IMR-90 (cell line): ENCODE measurements at regions not wholly inside any gene's neighbourhood (a gene's known extent, or its start where the extent isn't known, plus 50 kb on each side); places are given as distances from the start of the nearest gene placed in this dataset.

ENCODE experiments used
- ATAC-seq: fragments of 200-7000 bp; cut with Tn5 transposase; 2 replicates; pipeline ENCODE4 v1.9.1; 2020; ENCODE audit warnings: low read depth, mild to moderate bottlenecking, moderate library complexity
- BruUV-seq: library from RNA; stranded (reverse); fragments of 400-500 nt; replicated peaks from 2 replicates; lab custom pipeline; 2021; lab: Mats Ljungman, UMichigan
- CTCF ChIA-PET: fragments of 300-600 bp; formaldehyde crosslinking; extraction: SDS; loops from one replicate; lab custom pipeline; 2021; ENCODE audit warnings: antibody characterized with exemption; lab: Yijun Ruan, JAX
- POLR2A ChIA-PET: fragments of 300-600 bp; sonication (Branson Sonifier 250); formaldehyde crosslinking; loops from one replicate; lab custom pipeline; 2022; ENCODE audit warnings: antibody characterized with exemption; ENCODE audit not compliant: unreplicated experiment; lab: Charles Lee
- DNase-seq: peaks from one replicate; pipeline ENCODE4 v3.0.0; 2013
- H2AFZ ChIP-seq: replicated peaks from 2 replicates; pipeline ENCODE3; 2013; ENCODE audit warnings: low read length, mild to moderate bottlenecking; ENCODE audit not compliant: poor library complexity
- H2AK5ac ChIP-seq: 2 replicates; pipeline ENCODE4 v1.6.1; 2013; ENCODE audit warnings: low read depth, low read length, inconsistent platforms
- H2AK9ac ChIP-seq: replicated peaks from 2 replicates; pipeline ENCODE3; 2013; ENCODE audit warnings: mild to moderate bottlenecking, low read depth, low read length, moderate library complexity; ENCODE audit not compliant: poor library complexity
- H2BK120ac ChIP-seq: 2 replicates; pipeline ENCODE4 v1.6.1; 2013; ENCODE audit warnings: low read depth, low read length, inconsistent platforms
- H2BK15ac ChIP-seq: 3 replicates; pipeline ENCODE4 v1.6.1; 2013; ENCODE audit warnings: low read depth, low read length, inconsistent platforms
- H2BK20ac ChIP-seq: 2 replicates; pipeline ENCODE4 v1.6.1; 2013; ENCODE audit warnings: low read depth, mild to moderate bottlenecking, inconsistent platforms, low read length, moderate library complexity
- H2BK5ac ChIP-seq: 2 replicates; pipeline ENCODE4 v1.6.1; 2013; ENCODE audit warnings: mild to moderate bottlenecking, low read depth, low read length, inconsistent platforms; ENCODE audit not compliant: poor library complexity, severe bottlenecking
- H3K14ac ChIP-seq: replicated peaks from 2 replicates; pipeline ENCODE4 v1.6.1; 2013; ENCODE audit warnings: low read depth, low read length, inconsistent platforms
- H3K18ac ChIP-seq: 2 replicates; pipeline ENCODE4 v1.6.1; 2013; ENCODE audit warnings: low read depth, low read length, control low read depth
- H3K23ac ChIP-seq: 2 replicates; pipeline ENCODE4 v1.6.1; 2013; ENCODE audit warnings: low read depth, low read length, inconsistent platforms
- H3K27ac ChIP-seq: 2 replicates; pipeline ENCODE4 v1.5.1; 2013; ENCODE audit warnings: mild to moderate bottlenecking, control low read depth, low read length; ENCODE audit not compliant: insufficient read depth
- H3K27me3 ChIP-seq: 2 replicates; pipeline ENCODE4 v1.6.1; 2013; ENCODE audit warnings: low read length; ENCODE audit not compliant: control insufficient read depth, insufficient read depth
- H3K36me3 ChIP-seq: 2 replicates; pipeline ENCODE4 v1.6.1; 2013; ENCODE audit warnings: low read length, mixed read lengths; ENCODE audit not compliant: control insufficient read depth, insufficient read depth
- H3K4ac ChIP-seq: 2 replicates; pipeline ENCODE4 v1.6.1; 2013; ENCODE audit warnings: low read depth, low read length, inconsistent platforms
- H3K4me1 ChIP-seq: 2 replicates; pipeline ENCODE4 v1.6.1; 2013; ENCODE audit warnings: low read length, mixed read lengths; ENCODE audit not compliant: control insufficient read depth, insufficient read depth
- H3K4me2 ChIP-seq: 2 replicates; pipeline ENCODE4 v1.6.1; 2013; ENCODE audit warnings: low read depth, mild to moderate bottlenecking, control low read depth, low read length, moderate library complexity
- H3K4me3 ChIP-seq: 2 replicates; pipeline ENCODE4 v1.5.1; 2013; ENCODE audit warnings: low read depth, mild to moderate bottlenecking, control low read depth, low read length, moderate library complexity; ENCODE audit not compliant: insufficient read depth
- H3K56ac ChIP-seq: 2 replicates; pipeline ENCODE4 v1.6.1; 2013; ENCODE audit warnings: low read length, inconsistent platforms; ENCODE audit not compliant: insufficient read depth; ENCODE audit errors: extremely low read depth
- H3K79me1 ChIP-seq, 2 experiments: 2 replicates each; pipeline ENCODE4 v1.6.1; 2013; ENCODE audit warnings: low read length in 2 of 2, inconsistent platforms in 1 of 2, low read depth in 1 of 2
- H3K9ac ChIP-seq: 2 replicates; pipeline ENCODE4 v1.6.1; 2013; ENCODE audit warnings: low read depth, low read length, control low read depth
- H3K9me1 ChIP-seq: 2 replicates; pipeline ENCODE4 v1.6.1; 2013; ENCODE audit warnings: low read length, inconsistent platforms; ENCODE audit not compliant: insufficient read depth
- H3K9me3 ChIP-seq: 2 replicates; pipeline ENCODE4 v1.6.1; 2013; ENCODE audit warnings: low read length; ENCODE audit not compliant: control insufficient read depth, insufficient read depth
- H4K20me1 ChIP-seq: 2 replicates; pipeline ENCODE4 v1.6.1; 2013; ENCODE audit warnings: low read length, inconsistent platforms; ENCODE audit not compliant: insufficient read depth
- H4K5ac ChIP-seq: 2 replicates; pipeline ENCODE4 v1.6.1; 2013; ENCODE audit warnings: mild to moderate bottlenecking, low read depth, low read length, control low read depth
- H4K8ac ChIP-seq, 2 experiments: 2 replicates each; pipeline ENCODE4 v1.6.1; 2013; ENCODE audit warnings: low read depth in 2 of 2, low read length in 2 of 2, control low read depth in 1 of 2, inconsistent platforms in 1 of 2
- H4K91ac ChIP-seq: 2 replicates; pipeline ENCODE4 v1.6.1; 2013; ENCODE audit warnings: low read depth, low read length, inconsistent platforms; ENCODE audit not compliant: insufficient read depth
- BHLHE40 ChIP-seq: fragments of 150-350 bp; IDR thresholded peaks from 2 replicates; pipeline ENCODE4 v1.6.1; 2016; ENCODE audit warnings: mild to moderate bottlenecking, low read depth, low read length
- CHD1 ChIP-seq: IDR thresholded peaks from 2 replicates; pipeline ENCODE4 v1.6.1; 2012; ENCODE audit warnings: low read depth, low read length, improper control_type of control experiment
- POLR2A ChIP-seq: IDR thresholded peaks from 2 replicates; pipeline ENCODE4 v1.6.1; 2012; ENCODE audit warnings: mild to moderate bottlenecking, low read depth, low read length
- SMC3 ChIP-seq: fragments of 150-350 bp; IDR thresholded peaks from 2 replicates; pipeline ENCODE4 v1.6.1; 2016; ENCODE audit warnings: low read depth, mild to moderate bottlenecking, antibody characterized with exemption, low read length, moderate library complexity
- WGBS, 2 experiments: methylation state at CpG; one replicate each; pipeline versions ENCODE4 v1.1.5 to v1.1.7; 2013; ENCODE audit warnings: missing lambda C conversion rate in 2 of 2; ENCODE audit not compliant: insufficient read length in 1 of 2; ENCODE audit errors: extremely low coverage in 2 of 2; 5-methylcytosine and 5-hydroxymethylcytosine counted together
- dilution Hi-C: fragments of 300-500 bp; cut with HindIII; formaldehyde crosslinking; loops from one replicate; pipeline ENCODE4 v1.14.3; 2018; ENCODE audit warnings: low sequenced_read_pairs; ENCODE audit not compliant: unreplicated experiment
- in situ Hi-C: fragments of 300-500 bp; cut with MboI; formaldehyde crosslinking; loops from 3 replicates; pipeline ENCODE4 v1.14.3; 2019; ENCODE audit warnings: low sequenced_read_pairs, inconsistent platforms, mixed read lengths
- intact Hi-C: fragments of 100-400 bp; cut with micrococcal nuclease; formaldehyde crosslinking; loops from 2 replicates; pipeline ENCODE4 v1.10.0; 2022

DNA sequence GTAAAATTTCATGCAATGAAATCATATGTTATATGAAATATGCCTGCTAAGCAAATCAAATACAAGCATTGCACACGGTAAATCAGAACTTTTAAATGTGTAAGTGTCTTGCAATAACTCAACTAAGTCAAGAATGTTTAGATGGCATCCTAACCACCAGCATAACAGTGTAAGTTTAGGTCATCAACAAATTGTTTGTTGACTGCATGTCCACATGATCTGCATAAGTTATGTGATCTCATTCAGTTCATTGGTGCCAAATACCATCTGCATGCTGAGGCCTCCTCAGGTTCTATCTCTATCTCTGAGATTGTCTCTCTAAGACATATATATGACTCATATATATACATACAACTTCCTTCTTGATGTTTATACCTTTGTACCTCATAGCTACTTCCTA is 159.6 kb upstream of the STK32A start:
- H2BK120ac ChIP-seq: no peak overlapping the region
- DNase-seq (no peak), ATAC-seq (no peak)
- no peak overlapping the region for H3K56ac ChIP-seq
- H3K4me2 ChIP-seq: no peak overlapping the region
- H3K4me1 ChIP-seq: no peaks in the 10 kb centered on the region
- no peak overlapping the region for H3K18ac ChIP-seq
- no peak overlapping the region for H3K27ac ChIP-seq
- no peaks in the 10 kb centered on the region for H3K9me1 ChIP-seq
- no peak overlapping the region for H2BK15ac ChIP-seq
- H3K79me1 ChIP-seq: no peaks in the 10 kb centered on the region
- no peaks in the 10 kb centered on the region for H3K9me3 ChIP-seq
- H3K27me3 ChIP-seq: no peaks in the 10 kb centered on the region
- no peak overlapping the region for H2AK5ac ChIP-seq
- TF ChIP-seq SMC3 (no peak), POLR2A (no peak), CHD1 (no peak), BHLHE40 (no peak)
- no peak overlapping the region for H4K5ac ChIP-seq
- CTCF ChIA-PET: no interaction called here
- intact Hi-C loops (no loop called here), in situ Hi-C loops (no loop called here), dilution Hi-C loops (no loop called here)
- H4K20me1 ChIP-seq: no peaks in the 10 kb centered on the region
- no peak overlapping the region for H3K9ac ChIP-seq
- no peak overlapping the region for H3K14ac ChIP-seq
- H2AFZ ChIP-seq: no peak overlapping the region
- H4K8ac ChIP-seq: no peak overlapping the region
- H4K91ac ChIP-seq: no peak overlapping the region
- no peak overlapping the region for H2BK5ac ChIP-seq
- no peak overlapping the region for H2BK20ac ChIP-seq
- no peak overlapping the region for H2AK9ac ChIP-seq
- no peaks in the 10 kb centered on the region for H3K36me3 ChIP-seq
- no peak overlapping the region for H3K4me3 ChIP-seq
- no peak overlapping the region for H3K23ac ChIP-seq
- no peak overlapping the region for H3K4ac ChIP-seq
- no TSS peak for BruUV-seq
- POLR2A ChIA-PET: no interaction called here
- no CpG with 5 or more reads among the region's 1 CpG for WGBS, 2 experiments
